ENCODE measurements at regions not wholly inside any gene's neighbourhood (a gene's known extent, or its start where the extent isn't known, plus 50 kb on each side); places are given as distances from the start of the nearest gene placed in this dataset.

GRCh38 chr14:100673807-100674154, 52.9 kb upstream of the DLK1 start:
- H3K4me3 Mint-ChIP-seq (ENCODE audit: unreplicated experiment), result no peak overlapping the region
- POLR2A ChIA-PET, result no interaction called here
- H3K27me3 Mint-ChIP-seq (ENCODE audit: insufficient read depth, unreplicated experiment), result no peaks in the 10 kb centered on the region
- no peaks in the 10 kb centered on the region for H3K36me3 Mint-ChIP-seq (ENCODE audit: insufficient read depth, unreplicated experiment)
- no peak for TF ChIP-seq CTCF (IDR thresholded peaks at IDR 0.05; ENCODE audit: unreplicated experiment)
- no peak overlapping the region for H3K27ac Mint-ChIP-seq (ENCODE audit: low read depth, unreplicated experiment)
- no peak for DNase-seq (ENCODE audit: unreplicated experiment)
- H3K4me1 Mint-ChIP-seq (ENCODE audit: insufficient read depth, unreplicated experiment), result peaks cover 12% of the 10 kb centered on the region
- CTCF ChIA-PET, result interaction anchor here (0.6 to 1.8 kb wide), 3 partner anchors 11 to 477 kb away, joined by 4 to 7 read pairs (median 4); no protein-coding TSS in a partner anchor
- BruUV-seq (replicated peaks), result no TSS peak
- no peaks in the 10 kb centered on the region for H3K9me3 Mint-ChIP-seq (ENCODE audit: unreplicated experiment)
- intact Hi-C loops (cut with micrococcal nuclease), result no loop called here

GRCh38 chr14:100674428-100674827, 52.3 kb upstream of the DLK1 start:
- Mint-ChIP-seq H3K27ac (ENCODE audit: low read depth, unreplicated experiment) (no peak overlapping the region), H3K27me3 (ENCODE audit: insufficient read depth, unreplicated experiment) (no peaks in the 10 kb centered on the region), H3K36me3 (ENCODE audit: insufficient read depth, unreplicated experiment) (no peaks in the 10 kb centered on the region), H3K4me1 (ENCODE audit: insufficient read depth, unreplicated experiment) (peaks cover 12% of the 10 kb centered on the region), H3K9me3 (ENCODE audit: unreplicated experiment) (no peaks in the 10 kb centered on the region), H3K4me3 (ENCODE audit: unreplicated experiment) (no peak overlapping the region)
- ChIA-PET POLR2A (no interaction called here), CTCF (interaction anchor here (0.6 to 1.8 kb wide), 2 partner anchors 29 to 477 kb away, joined by 4 read pairs; no protein-coding TSS in a partner anchor)
- TF ChIP-seq CTCF (IDR thresholded peaks at IDR 0.05; ENCODE audit: unreplicated experiment), result no peak
- intact Hi-C loops (cut with micrococcal nuclease), result no loop called here
- no peak for DNase-seq (ENCODE audit: unreplicated experiment)
- no TSS peak for BruUV-seq (replicated peaks)

GRCh38 chr14:100674897-100675619, 51.6 kb upstream of the DLK1 start:
- no peak for TF ChIP-seq CTCF (IDR thresholded peaks at IDR 0.05; ENCODE audit: unreplicated experiment)
- intact Hi-C loops (cut with micrococcal nuclease), result no loop called here
- BruUV-seq (replicated peaks), result no TSS peak
- H3K4me3 Mint-ChIP-seq (ENCODE audit: unreplicated experiment), result no peak overlapping the region
- no peaks in the 10 kb centered on the region for H3K9me3 Mint-ChIP-seq (ENCODE audit: unreplicated experiment)
- no peaks in the 10 kb centered on the region for H3K36me3 Mint-ChIP-seq (ENCODE audit: insufficient read depth, unreplicated experiment)
- H3K27ac Mint-ChIP-seq (ENCODE audit: low read depth, unreplicated experiment), result no peak overlapping the region
- DNase-seq (ENCODE audit: unreplicated experiment), result no peak
- CTCF ChIA-PET, result interaction anchor here (1.8 kb wide), 1 partner anchor 29 kb away, joined by 4 read pairs; no protein-coding TSS in a partner anchor
- no peaks in the 10 kb centered on the region for H3K27me3 Mint-ChIP-seq (ENCODE audit: insufficient read depth, unreplicated experiment)
- POLR2A ChIA-PET, result no interaction called here
- peaks cover 12% of the 10 kb centered on the region for H3K4me1 Mint-ChIP-seq (ENCODE audit: insufficient read depth, unreplicated experiment)

GRCh38 chr14:100675699-100676684, 50.7 kb upstream of the DLK1 start:
- peaks cover 12% of the 10 kb centered on the region for H3K4me1 Mint-ChIP-seq (ENCODE audit: insufficient read depth, unreplicated experiment)
- peak; percentile 32 for DNase-seq (ENCODE audit: unreplicated experiment)
- intact Hi-C loops (cut with micrococcal nuclease), result no loop called here
- TF ChIP-seq CTCF (IDR thresholded peaks at IDR 0.05; ENCODE audit: unreplicated experiment), result no peak
- no TSS peak for BruUV-seq (replicated peaks)
- ChIA-PET POLR2A (no interaction called here), CTCF (interaction anchor here (0.6 to 1.5 kb wide), 4 partner anchors 13 to 559 kb away, joined by 3 to 10 read pairs (median 4); no protein-coding TSS in a partner anchor)
- H3K4me3 Mint-ChIP-seq (ENCODE audit: unreplicated experiment), result no peak overlapping the region
- no peaks in the 10 kb centered on the region for H3K9me3 Mint-ChIP-seq (ENCODE audit: unreplicated experiment)
- H3K27me3 Mint-ChIP-seq (ENCODE audit: insufficient read depth, unreplicated experiment), result no peaks in the 10 kb centered on the region
- no peak overlapping the region for H3K27ac Mint-ChIP-seq (ENCODE audit: low read depth, unreplicated experiment)
- no peaks in the 10 kb centered on the region for H3K36me3 Mint-ChIP-seq (ENCODE audit: insufficient read depth, unreplicated experiment)

Measured in MCF 10A (cell line).